Skeletal muscle tissue (tissue), 3 donors: ENCODE measurements at regions not wholly inside any gene's neighbourhood (a gene's known extent, or its start where the extent isn't known, plus 50 kb on each side); places are given as distances from the start of the nearest gene placed in this dataset.
"Not testable (repeated sequence)": the region's sequence is repeated elsewhere in the genome, so short reads cannot be mapped to it uniquely, and the experiment has no call there.

Source experiments
- H3K27ac ChIP-seq: one replicate; pipeline ENCODE4 v1.7.0; 2013; ENCODE audit warnings: mild to moderate bottlenecking, low read depth, low read length, inconsistent platforms
- H3K27me3 ChIP-seq, 3 donors: one replicate each; pipeline ENCODE4 v1.7.0; 2013; ENCODE audit warnings: low read length in 3 of 3; ENCODE audit not compliant: control insufficient read depth in 3 of 3, insufficient read depth in 3 of 3
- H3K36me3 ChIP-seq, 3 donors: one replicate each; pipeline ENCODE4 v1.7.0; 2013; ENCODE audit warnings: low read length in 3 of 3; ENCODE audit not compliant: control insufficient read depth in 3 of 3, insufficient read depth in 3 of 3
- H3K4me1 ChIP-seq, 3 donors: one replicate each; pipeline ENCODE4 v1.7.0; 2013; ENCODE audit warnings: low read length in 3 of 3, mild to moderate bottlenecking in 3 of 3; ENCODE audit not compliant: control insufficient read depth in 3 of 3, insufficient read depth in 3 of 3
- H3K4me3 ChIP-seq, 3 donors: one replicate each; pipeline ENCODE4 v1.7.0; 2013; ENCODE audit warnings: low read length in 3 of 3
- H3K9ac ChIP-seq, 3 donors: one replicate each; pipeline ENCODE4 v1.7.0; 2013; ENCODE audit warnings: low read length in 3 of 3, mild to moderate bottlenecking in 3 of 3, moderate library complexity in 2 of 3, low read depth in 1 of 3
- H3K9me3 ChIP-seq, 3 donors: one replicate each; pipeline ENCODE4 v1.7.0; 2013; ENCODE audit warnings: low read length in 3 of 3; ENCODE audit not compliant: control insufficient read depth in 3 of 3
- donor health status: Osteomylitis.

DNA sequence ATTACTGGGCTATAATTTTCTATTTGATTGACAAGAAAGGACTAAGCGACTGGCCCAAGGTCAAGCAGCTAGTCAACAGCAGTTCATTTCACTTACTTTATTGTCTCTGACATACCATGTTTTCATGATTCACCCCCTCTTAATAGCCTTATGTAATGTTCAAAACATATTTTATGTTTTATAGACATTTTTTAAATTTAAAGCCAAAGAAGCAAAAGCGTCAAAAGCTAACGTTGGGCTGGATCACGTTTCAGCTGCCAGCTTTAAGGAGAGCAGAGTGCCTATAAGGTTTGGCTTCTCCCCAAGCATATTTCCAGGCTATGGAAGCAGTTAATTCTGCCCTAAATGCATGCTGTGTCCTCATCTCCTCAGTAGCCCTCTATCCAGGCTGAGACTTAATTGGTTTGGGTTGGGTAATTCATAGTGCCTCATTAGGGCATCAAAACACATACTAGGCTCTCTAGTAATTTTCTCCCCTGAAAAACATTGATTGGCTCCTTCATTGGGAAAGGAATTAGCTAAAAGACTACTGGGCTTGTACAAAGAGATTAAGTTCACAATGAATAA, 94.8 kb upstream of the CREB1 start:
- H3K27me3 ChIP-seq, result no peaks in the 10 kb centered on the region
- no peaks in the 10 kb centered on the region for H3K36me3 ChIP-seq
- no peaks in the 10 kb centered on the region for H3K9me3 ChIP-seq
- H3K27ac ChIP-seq, result no peak overlapping the region
- H3K9ac ChIP-seq, result no peak overlapping the region
- H3K4me1 ChIP-seq, result no peaks in the 10 kb centered on the region
- no peak overlapping the region for H3K4me3 ChIP-seq

- H3K27ac ChIP-seq, result no peak overlapping the region
- H3K4me3 ChIP-seq, result no peak overlapping the region
- H3K9ac ChIP-seq, result no peak overlapping the region
- H3K36me3 ChIP-seq, result no peaks in the 10 kb centered on the region
- H3K9me3 ChIP-seq, result no peaks in the 10 kb centered on the region
- H3K27me3 ChIP-seq, result no peaks in the 10 kb centered on the region
- H3K4me1 ChIP-seq, result no peaks in the 10 kb centered on the region
These were observed 92.6 kb upstream of the CREB1 start for GRCh38 chr2:207437136-207437523.

GRCh38 chr2:207437524-207438143, 92.1 kb upstream of the CREB1 start:
- no peak overlapping the region for H3K9ac ChIP-seq
- H3K36me3 ChIP-seq, result no peaks in the 10 kb centered on the region
- no peaks in the 10 kb centered on the region for H3K4me1 ChIP-seq
- H3K27me3 ChIP-seq, result no peaks in the 10 kb centered on the region
- H3K27ac ChIP-seq, result no peak overlapping the region
- H3K4me3 ChIP-seq, result no peak overlapping the region
- H3K9me3 ChIP-seq, result no peaks in the 10 kb centered on the region

DNA sequence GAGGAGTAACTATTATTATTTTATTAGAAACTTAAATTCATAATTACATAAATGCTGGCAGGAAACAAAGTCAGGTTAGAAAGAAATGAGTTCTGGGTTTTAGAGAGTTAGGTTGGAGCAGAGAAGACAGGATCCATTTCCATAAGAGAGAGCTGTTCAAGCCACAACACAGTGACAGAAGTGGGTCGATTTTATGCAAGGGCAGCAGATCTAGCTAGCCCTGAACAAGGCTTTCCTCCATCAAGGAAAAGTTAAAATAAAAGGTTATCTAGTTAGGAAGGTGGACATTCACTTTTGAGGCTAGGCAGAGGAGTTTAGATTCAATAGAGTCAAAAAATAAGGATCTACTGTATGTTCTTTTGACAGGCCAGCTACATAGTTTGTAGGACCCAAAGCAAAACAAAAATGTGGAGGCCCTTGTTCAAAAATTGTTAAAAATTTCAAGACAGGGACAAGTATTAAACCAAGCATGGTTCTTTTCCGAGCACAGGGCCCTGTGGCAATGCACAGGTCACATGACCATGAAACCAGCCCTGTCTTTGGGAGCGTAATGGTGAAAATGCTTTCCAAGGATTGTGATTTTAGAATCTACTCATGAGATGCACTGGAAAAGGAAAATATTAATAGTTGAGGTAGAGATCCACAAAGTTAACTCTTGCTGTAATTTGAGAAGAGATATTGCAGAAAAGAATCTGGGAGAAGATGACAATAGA, 91.2 kb upstream of the CREB1 start:
- H3K36me3 ChIP-seq, result no peaks in the 10 kb centered on the region
- H3K4me3 ChIP-seq, result no peak overlapping the region
- H3K27me3 ChIP-seq, result no peaks in the 10 kb centered on the region

DNA sequence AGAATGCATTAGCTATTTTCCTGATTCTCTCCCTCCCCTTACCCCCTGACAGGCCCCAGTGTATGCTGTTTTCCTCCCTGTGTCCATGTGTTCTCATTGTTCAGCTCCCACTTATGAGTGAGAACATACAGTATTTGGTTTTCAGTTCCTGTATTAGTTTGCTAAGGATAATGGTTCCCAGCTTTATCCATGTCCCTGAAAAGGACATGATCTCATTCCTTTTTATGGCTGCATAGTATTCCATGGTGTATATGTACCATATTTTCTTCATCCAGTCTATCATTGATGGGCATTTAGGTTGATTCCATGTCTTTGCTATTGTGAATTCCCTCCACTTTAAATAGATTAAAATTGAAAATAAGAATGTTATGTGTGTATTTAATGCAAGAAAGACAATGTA, 89.9 kb upstream of the CREB1 start:
- H3K27ac ChIP-seq, H3K36me3 ChIP-seq, H3K4me1 ChIP-seq, H3K4me3 ChIP-seq, H3K27me3 ChIP-seq, H3K9me3 ChIP-seq, H3K9ac ChIP-seq: not testable (repeated sequence)

More for the DNA sequence above, 91.2 kb upstream of the CREB1 start:
- H3K27ac ChIP-seq, result no peak overlapping the region
- H3K9me3 ChIP-seq, result no peaks in the 10 kb centered on the region
- no peaks in the 10 kb centered on the region for H3K4me1 ChIP-seq
- H3K9ac ChIP-seq, result no peak overlapping the region

- H3K4me1 ChIP-seq, result no peaks in the 10 kb centered on the region
- H3K9ac ChIP-seq, result no peak overlapping the region
- no peak overlapping the region for H3K4me3 ChIP-seq
- no peaks in the 10 kb centered on the region for H3K9me3 ChIP-seq
- H3K36me3 ChIP-seq, result no peaks in the 10 kb centered on the region
- H3K27me3 ChIP-seq, result peaks cover 0 to 2% (median 0%) of the 10 kb centered on the region in 3 donors
- no peak overlapping the region for H3K27ac ChIP-seq
These were observed 85.0 kb upstream of the CREB1 start for GRCh38 chr2:207444756-207445155.

DNA sequence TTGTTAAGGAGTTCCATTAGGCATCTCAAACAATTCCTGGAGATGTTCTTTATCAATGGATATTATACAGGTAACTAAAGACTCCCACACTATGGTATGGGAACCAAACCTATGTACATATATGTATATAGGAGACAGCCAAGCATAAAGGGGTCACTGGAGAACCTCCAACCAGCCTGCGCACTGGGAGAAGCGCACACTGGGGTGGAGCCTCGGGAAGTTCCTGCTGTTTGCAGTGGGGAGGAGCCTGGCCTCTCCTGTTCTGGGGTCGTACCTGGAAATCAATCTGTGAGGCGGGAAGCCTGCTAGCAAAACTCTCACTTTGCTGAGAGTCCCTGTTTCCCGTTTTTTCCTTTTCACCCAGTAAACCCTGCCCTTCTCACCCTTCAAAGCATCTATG, 83.1 kb upstream of the CREB1 start:
- H3K27ac ChIP-seq, result no peak overlapping the region

GRCh38 chr2:207448006-207448405, 81.8 kb upstream of the CREB1 start:
- no peak overlapping the region for H3K4me3 ChIP-seq
- no peak overlapping the region for H3K27ac ChIP-seq
- peaks cover 0 to 2% (median 0%) of the 10 kb centered on the region in 3 donors for H3K27me3 ChIP-seq
- H3K9me3 ChIP-seq, result no peaks in the 10 kb centered on the region
- H3K4me1 ChIP-seq, result no peaks in the 10 kb centered on the region
- H3K36me3 ChIP-seq, result no peaks in the 10 kb centered on the region
- no peak overlapping the region for H3K9ac ChIP-seq

More for the DNA sequence above, 83.1 kb upstream of the CREB1 start:
- no peak overlapping the region for H3K9ac ChIP-seq
- no peak overlapping the region for H3K4me3 ChIP-seq
- H3K9me3 ChIP-seq, result no peaks in the 10 kb centered on the region
- no peaks in the 10 kb centered on the region for H3K4me1 ChIP-seq
- no peaks in the 10 kb centered on the region for H3K36me3 ChIP-seq
- peaks cover 0 to 2% (median 0%) of the 10 kb centered on the region in 3 donors for H3K27me3 ChIP-seq

DNA sequence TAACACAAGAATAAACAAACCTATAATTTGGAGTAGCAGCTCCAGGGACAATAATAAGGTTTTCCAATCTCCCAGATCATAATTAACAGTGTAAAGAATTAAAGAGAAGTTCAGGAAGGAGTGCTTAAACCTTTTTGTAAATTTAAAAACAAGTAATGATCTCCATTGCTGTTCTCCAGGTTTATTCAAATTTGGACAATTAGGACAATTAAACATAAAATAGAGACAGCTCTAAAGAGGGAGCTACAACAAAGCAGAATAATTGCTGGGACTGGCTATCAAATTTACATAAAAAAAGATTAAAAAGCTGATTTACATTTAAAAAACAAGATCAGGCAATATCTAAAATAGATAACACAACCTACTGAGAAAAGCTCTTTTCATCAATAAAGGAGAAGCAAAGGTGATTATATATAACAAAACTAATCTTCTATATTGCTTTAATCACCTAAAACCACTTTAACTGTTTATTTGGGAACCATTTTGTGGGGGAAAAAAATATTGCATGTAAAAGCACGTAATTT, 80.1 kb upstream of the CREB1 start:
- Histone ChIP-seq H3K9me3 (no peaks in the 10 kb centered on the region), H3K36me3 (no peaks in the 10 kb centered on the region), H3K27me3 (peaks cover 0 to 2% (median 0%) of the 10 kb centered on the region in 3 donors), H3K4me1 (no peaks in the 10 kb centered on the region), H3K9ac (no peak overlapping the region), H3K27ac (no peak overlapping the region), H3K4me3 (no peak overlapping the region)

DNA sequence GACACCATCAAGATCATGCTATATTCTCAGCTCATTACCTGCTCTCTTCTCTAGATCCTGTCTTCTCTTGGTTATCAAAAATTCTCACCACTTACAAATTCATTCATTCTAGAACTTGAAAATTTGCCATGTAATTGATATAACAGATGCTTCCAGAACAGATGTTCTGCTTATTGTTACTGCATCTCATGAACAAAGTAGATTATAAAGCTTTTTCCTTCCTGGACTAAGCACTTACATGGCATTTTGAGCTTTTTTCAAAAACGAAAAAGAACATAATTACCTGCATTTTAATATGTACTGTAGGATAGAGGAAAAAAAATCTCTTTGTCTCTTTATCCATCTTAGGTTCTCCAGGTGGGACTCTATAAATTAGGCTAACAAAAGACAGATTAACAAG, 79.6 kb upstream of the CREB1 start:
- H3K4me1 ChIP-seq, result no peaks in the 10 kb centered on the region
- H3K9ac ChIP-seq, result no peak overlapping the region
- no peak overlapping the region for H3K27ac ChIP-seq
- no peak overlapping the region for H3K4me3 ChIP-seq
- H3K27me3 ChIP-seq, result peaks cover 0 to 2% (median 0%) of the 10 kb centered on the region in 3 donors
- H3K9me3 ChIP-seq, result no peaks in the 10 kb centered on the region
- H3K36me3 ChIP-seq, result no peaks in the 10 kb centered on the region
